Lower leg skin (tissue), 4 donors: ENCODE measurements at regions not wholly inside any gene's neighbourhood (a gene's known extent, or its start where the extent isn't known, plus 50 kb on each side); places are given as distances from the start of the nearest gene placed in this dataset.

Experiments used
- DNase-seq, 2 donors: peaks; one replicate each; pipeline ENCODE4 v3.0.0-alpha.2; 2019; ENCODE audit warnings: low spot score in 2 of 2
- H3K4me3 ChIP-seq: fragments of 200-600 bp; sonication (generic); 2 replicates; pipeline ENCODE4 v1.5.1; 2017; ENCODE audit warnings: mild to moderate bottlenecking, low read depth; ENCODE audit not compliant: poor library complexity, severe bottlenecking
- CTCF ChIP-seq, 3 donors: fragments of 450-650 bp; IDR thresholded peaks; one replicate each; pipeline ENCODE4 v1.5.1; 2016; ENCODE audit warnings: antibody characterized with exemption in 3 of 3, mild to moderate bottlenecking in 3 of 3, moderate library complexity in 2 of 3
- POLR2A ChIP-seq, 2 donors: fragments of 450-650 bp; IDR thresholded peaks; one replicate each; pipeline ENCODE4 v1.6.1; 2016 to 2017; ENCODE audit warnings: antibody characterized with exemption in 2 of 2, mild to moderate bottlenecking in 1 of 2, moderate library complexity in 1 of 2
- WGBS, 2 donors: methylation state at CpG; one replicate each; pipeline ENCODE4 v1.1.5; 2018; 5-methylcytosine and 5-hydroxymethylcytosine counted together
- intact Hi-C: fragments of 100-400 bp; cut with DNase I; formaldehyde crosslinking; loops from one replicate; pipeline ENCODE4 v1.15.0; 2023; ENCODE audit warnings: low total_unique reads

DNA sequence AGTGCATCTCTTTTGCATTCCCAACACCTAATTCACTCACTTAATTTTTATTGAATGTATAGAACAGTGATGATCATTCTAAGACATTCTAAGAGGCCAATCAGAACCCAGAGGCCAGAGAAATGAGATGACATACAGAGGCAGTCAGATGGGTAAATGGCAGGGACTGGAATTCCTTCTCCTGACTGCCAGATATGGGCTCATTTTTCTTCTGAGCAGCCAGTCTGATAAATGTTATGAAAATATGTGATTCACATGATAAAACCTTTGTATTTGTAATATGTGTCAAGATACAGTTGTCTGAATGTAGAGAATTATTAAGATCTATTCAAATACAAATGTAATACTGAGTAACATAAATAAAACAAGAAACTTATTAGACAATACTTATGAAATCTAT, 277.8 kb downstream of the EPM2A start:
- TF ChIP-seq POLR2A (IDR thresholded peaks at IDR 0.05) = no peak
- TF ChIP-seq CTCF (IDR thresholded peaks at IDR 0.05) = no peak
- no peak overlapping the region for H3K4me3 ChIP-seq
- intact Hi-C loops = no loop called here
- DNase-seq = no peak

- no peak overlapping the region for H3K4me3 ChIP-seq
- no peak for DNase-seq
- intact Hi-C loops = no loop called here
- no peak for TF ChIP-seq CTCF (IDR thresholded peaks at IDR 0.05)
- TF ChIP-seq POLR2A (IDR thresholded peaks at IDR 0.05) = no peak
These were observed 266.8 kb downstream of the EPM2A start for GRCh38 chr6:145468534-145468933.

DNA sequence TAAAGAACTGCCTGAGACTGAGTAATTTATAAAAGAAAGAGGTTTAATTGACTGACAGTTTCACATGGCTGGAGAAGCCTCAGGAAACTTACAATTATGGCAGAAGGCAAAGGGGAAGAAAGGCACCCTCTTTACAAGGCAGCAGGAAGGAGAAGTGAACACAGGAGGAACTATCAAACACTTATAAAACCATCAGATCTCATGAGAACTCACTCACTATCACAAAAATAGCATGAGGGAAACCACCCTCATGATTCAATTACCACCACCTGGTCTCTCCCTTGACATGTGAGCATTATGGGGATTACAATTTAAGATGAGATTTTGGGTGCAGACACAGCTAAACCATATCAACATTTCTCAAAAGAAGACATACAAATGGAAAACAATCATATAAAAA, 266.3 kb downstream of the EPM2A start:
- H3K4me3 ChIP-seq = no peak overlapping the region
- DNase-seq = no peak
- intact Hi-C loops = no loop called here
- TF ChIP-seq POLR2A (IDR thresholded peaks at IDR 0.05) = no peak
- TF ChIP-seq CTCF (IDR thresholded peaks at IDR 0.05) = no peak

DNA sequence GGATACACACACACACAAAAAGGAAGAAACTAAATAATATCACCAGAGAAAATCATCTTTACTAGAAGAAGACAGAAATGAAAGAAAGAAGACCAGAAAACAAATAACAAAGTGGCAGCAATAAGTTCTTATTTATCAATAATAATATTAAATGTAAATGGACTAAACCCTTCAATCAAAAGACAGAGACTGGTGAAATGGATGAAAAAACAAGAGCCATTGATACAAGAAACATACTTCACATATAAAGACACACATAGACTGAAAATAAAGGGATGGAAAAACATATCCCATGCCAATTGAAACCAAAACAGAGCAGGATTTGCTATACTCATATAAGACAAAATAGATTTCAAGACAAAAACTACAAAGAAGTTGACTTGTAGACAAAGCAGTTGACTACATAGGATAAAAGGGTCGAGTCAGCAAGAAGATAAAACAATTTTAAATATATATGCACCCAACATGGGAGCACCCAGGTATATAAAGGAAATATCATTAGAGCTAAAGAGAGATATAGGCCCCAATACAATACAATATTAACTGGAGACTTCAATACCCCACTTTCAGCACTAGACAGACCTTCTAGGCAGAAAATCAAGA, 259.4 kb downstream of the EPM2A start:
- 47 to 68% methylated on average over 1 of the region's 1 CpG for WGBS, 2 donors
- DNase-seq = no peak
- intact Hi-C loops = no loop called here
- TF ChIP-seq CTCF (IDR thresholded peaks at IDR 0.05) (no peak), POLR2A (IDR thresholded peaks at IDR 0.05) (no peak)
- no peak overlapping the region for H3K4me3 ChIP-seq

GRCh38 chr6:145480024-145480423, 255.3 kb downstream of the EPM2A start:
- intact Hi-C loops = no loop called here
- no peak overlapping the region for H3K4me3 ChIP-seq
- no peak for TF ChIP-seq CTCF (IDR thresholded peaks at IDR 0.05)
- TF ChIP-seq POLR2A (IDR thresholded peaks at IDR 0.05) = no peak
- DNase-seq = no peak
- WGBS, 2 donors = 86 to 97% methylated on average over 1 of the region's 1 CpG

DNA sequence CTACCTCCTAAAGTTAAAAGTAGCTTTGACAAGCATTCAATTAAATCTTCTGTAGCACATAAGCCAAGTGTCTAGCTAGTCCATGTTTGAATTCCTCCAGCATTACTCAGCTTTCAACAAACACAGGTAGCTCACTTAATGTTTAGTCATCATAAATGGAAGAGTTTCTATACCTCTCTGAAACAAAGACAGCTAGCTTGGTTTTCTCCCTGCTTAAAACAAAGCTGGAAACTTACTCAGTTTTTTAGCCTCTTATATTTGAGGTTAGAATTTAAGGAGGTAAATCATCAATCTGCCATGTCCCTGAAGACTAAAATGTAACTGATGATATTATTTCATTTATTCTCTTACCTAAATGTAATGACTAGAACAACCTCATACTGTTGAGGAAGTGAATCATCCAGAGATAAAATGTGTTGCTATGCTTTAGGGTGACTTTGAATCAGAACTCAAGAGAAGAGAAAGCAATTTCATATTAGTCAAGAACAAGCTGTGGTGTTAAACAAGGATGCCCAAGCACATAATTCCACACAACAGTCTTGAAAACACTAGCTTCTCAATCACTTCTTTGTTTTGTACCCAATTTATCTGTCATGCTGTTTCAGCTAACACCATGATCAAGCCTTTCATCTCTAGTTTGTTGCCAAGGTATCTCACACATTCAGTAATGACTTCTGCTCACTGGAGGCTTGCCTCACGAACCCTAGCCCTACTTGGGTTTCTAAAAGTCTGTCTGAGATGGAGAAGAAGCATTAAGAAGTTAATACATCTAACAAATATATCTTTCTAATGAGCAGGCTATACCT, 251.9 kb downstream of the EPM2A start:
- TF ChIP-seq CTCF (IDR thresholded peaks at IDR 0.05) = no peak
- no peak for TF ChIP-seq POLR2A (IDR thresholded peaks at IDR 0.05)
- H3K4me3 ChIP-seq = no peak overlapping the region
- 44 to 57% methylated on average over 1 of the region's 1 CpG for WGBS, 2 donors
- no peak for DNase-seq
- intact Hi-C loops = no loop called here
